CD14-positive monocyte (primary cell): ENCODE measurements at regions not wholly inside any gene's neighbourhood (a gene's known extent, or its start where the extent isn't known, plus 50 kb on each side); places are given as distances from the start of the nearest gene placed in this dataset.

Source experiments
- DNase-seq, 3 donors: peaks; one replicate each; pipeline ENCODE4 v3.0.0-alpha.2; 2011 to 2022
- H2AFZ ChIP-seq: 2 replicates; pipeline ENCODE4 v1.6.0; 2012; ENCODE audit warnings: mild to moderate bottlenecking, low read depth, low read length, inconsistent platforms; ENCODE audit not compliant: insufficient read depth, poor library complexity, severe bottlenecking
- H3K27ac ChIP-seq, 2 donors: 1 replicate in 1 of 2; 2 replicates in 1 of 2; pipeline ENCODE4 v1.5.1; 2012 to 2013; ENCODE audit warnings: low read length in 2 of 2, control low read depth in 1 of 2, inconsistent platforms in 1 of 2, low read depth in 1 of 2, mild to moderate bottlenecking in 1 of 2
- H3K27me3 ChIP-seq, 2 donors: one replicate each; pipeline versions ENCODE4 v1.6.0 to v1.6.1; 2011 to 2013; ENCODE audit warnings: low read length in 2 of 2; ENCODE audit not compliant: control insufficient read depth in 2 of 2, insufficient read depth in 2 of 2
- H3K36me3 ChIP-seq, 2 donors: replicated peaks in 1 of 2; 1 replicate in 1 of 2; 2 replicates in 1 of 2; pipeline versions ENCODE4 v1.5.1 to v1.6.1; 2012 to 2013; ENCODE audit warnings: low read length in 2 of 2, control low read depth in 1 of 2, inconsistent platforms in 1 of 2, mild to moderate bottlenecking in 1 of 2; ENCODE audit not compliant: insufficient read depth in 2 of 2, control insufficient read depth in 1 of 2
- H3K4me1 ChIP-seq, 2 donors: 1 replicate in 1 of 2; 2 replicates in 1 of 2; pipeline versions ENCODE4 v1.5.1 to v1.6.1; 2012 to 2013; ENCODE audit warnings: low read length in 2 of 2, control low read depth in 1 of 2, inconsistent platforms in 1 of 2, mild to moderate bottlenecking in 1 of 2, moderate library complexity in 1 of 2; ENCODE audit not compliant: insufficient read depth in 2 of 2, control insufficient read depth in 1 of 2
- H3K4me2 ChIP-seq: replicated peaks from 2 replicates; pipeline ENCODE3; 2012; ENCODE audit warnings: low read length, moderate library complexity, mild to moderate bottlenecking; ENCODE audit not compliant: poor library complexity, severe bottlenecking; ENCODE audit errors: extremely low read depth
- H3K4me3 ChIP-seq, 3 experiments: fragments of 200-600 bp in 1 of 3; sonication (generic) in 1 of 3; replicated peaks in 1 of 3; 1 replicate in 2 of 3; 2 replicates in 1 of 3; pipeline ENCODE4 v1.5.1; 2011 to 2013; ENCODE audit warnings: low read length in 3 of 3, mild to moderate bottlenecking in 3 of 3, control low read depth in 2 of 3, low read depth in 2 of 3, inconsistent platforms in 1 of 3, moderate library complexity in 1 of 3
- H3K79me2 ChIP-seq: 2 replicates; pipeline ENCODE4 v1.6.0; 2012; ENCODE audit warnings: mild to moderate bottlenecking, control low read depth, inconsistent platforms, low read length, moderate library complexity; ENCODE audit not compliant: insufficient read depth
- H3K9ac ChIP-seq: 2 replicates; pipeline ENCODE4 v1.6.0; 2017; ENCODE audit warnings: low read length, mild to moderate bottlenecking; ENCODE audit not compliant: insufficient read depth, poor library complexity, severe bottlenecking
- H3K9me3 ChIP-seq, 2 donors: replicated peaks in 1 of 2; 1 replicate in 1 of 2; 2 replicates in 1 of 2; pipeline versions ENCODE4 v1.5.1 to v1.6.1; 2012 to 2013; ENCODE audit warnings: low read length in 2 of 2, control low read depth in 1 of 2; ENCODE audit not compliant: control insufficient read depth in 1 of 2, insufficient read depth in 1 of 2
- H4K20me1 ChIP-seq: 2 replicates; pipeline ENCODE4 v1.6.0; 2012; ENCODE audit warnings: mild to moderate bottlenecking, low read length, control low read depth, moderate library complexity; ENCODE audit not compliant: insufficient read depth
- H3K27ac Mint-ChIP-seq, 7 donors: one replicate each; pipeline ENCODE4 v1.8.0; 2020; ENCODE audit warnings: mild to moderate bottlenecking in 7 of 7, mixed read lengths in 7 of 7, moderate library complexity in 6 of 7, inconsistent platforms in 2 of 7
- H3K27me3 Mint-ChIP-seq, 3 donors: one replicate each; pipeline ENCODE4 v1.8.0; 2021 to 2022; ENCODE audit warnings: low read depth in 3 of 3, mild to moderate bottlenecking in 3 of 3, mixed read lengths in 3 of 3, moderate library complexity in 3 of 3, inconsistent platforms in 1 of 3
- H3K36me3 Mint-ChIP-seq, 2 donors: one replicate each; pipeline ENCODE4 v1.8.0; 2020; ENCODE audit warnings: mixed read lengths in 2 of 2, inconsistent platforms in 1 of 2, mild to moderate bottlenecking in 1 of 2
- H3K4me1 Mint-ChIP-seq: one replicate; pipeline ENCODE4 v1.8.0; 2020; ENCODE audit warnings: mild to moderate bottlenecking, mixed read lengths
- H3K4me3 Mint-ChIP-seq, 2 donors: one replicate each; pipeline ENCODE4 v1.8.0; 2020; ENCODE audit warnings: mild to moderate bottlenecking in 2 of 2, mixed read lengths in 2 of 2, moderate library complexity in 1 of 2
- H3K9me3 Mint-ChIP-seq, 7 donors: one replicate each; pipeline ENCODE4 v1.8.0; 2020 to 2022; ENCODE audit warnings: mixed read lengths in 7 of 7, mild to moderate bottlenecking in 6 of 7, moderate library complexity in 6 of 7, inconsistent platforms in 2 of 7
- CTCF ChIP-seq: fragments of 200-600 bp; IDR thresholded peaks from one replicate; pipeline ENCODE4 v1.8.0; 2022; ENCODE audit warnings: antibody characterized with exemption, mild to moderate bottlenecking
- WGBS: methylation state at CpG from one replicate; pipeline ENCODE4 v1.1.5; 2013; ENCODE audit warnings: missing lambda C conversion rate; ENCODE audit not compliant: insufficient coverage; 5-methylcytosine and 5-hydroxymethylcytosine counted together
- intact Hi-C, 2 donors: fragments of 100-400 bp; cut with micrococcal nuclease; formaldehyde crosslinking; loops; one replicate each; pipeline versions ENCODE4 v1.15.0 to v1.15.1; 2023

- Mint-ChIP-seq H3K27ac (no peak overlapping the region), H3K27me3 (peaks cover 2 to 3% (median 3%) of the 10 kb centered on the region in 3 donors), H3K9me3 (peaks cover 9 to 24% (median 20%) of the 10 kb centered on the region in 7 donors), H3K4me3 (no peak overlapping the region), H3K36me3 (no peaks in the 10 kb centered on the region), H3K4me1 (no peaks in the 10 kb centered on the region)
- TF ChIP-seq CTCF: no peak
- Histone ChIP-seq H3K9me3 (peaks cover 10 to 23% of the 10 kb centered on the region in 2 donors), H4K20me1 (no peaks in the 10 kb centered on the region), H3K36me3 (no peaks in the 10 kb centered on the region), H3K4me1 (no peaks in the 10 kb centered on the region), H3K4me2 (no peak overlapping the region), H2AFZ (no peak overlapping the region), H3K27ac (no peak overlapping the region), H3K79me2 (no peaks in the 10 kb centered on the region), H3K4me3 (no peak overlapping the region), H3K27me3 (no peaks in the 10 kb centered on the region), H3K9ac (no peak overlapping the region)
- intact Hi-C loops: no loop called here
- DNase-seq: no peak
- no CpG with 5 or more reads among the region's 9 CpGs for WGBS
Measured at GRCh38 chr11:122187373-122188165, 71.6 kb upstream of the BLID start.

- Mint-ChIP-seq H3K36me3 (no peaks in the 10 kb centered on the region), H3K4me3 (no peak overlapping the region), H3K4me1 (no peaks in the 10 kb centered on the region), H3K9me3 (peaks cover 9 to 24% (median 20%) of the 10 kb centered on the region in 7 donors), H3K27ac (no peak overlapping the region), H3K27me3 (peaks cover 3 to 5% (median 4%) of the 10 kb centered on the region in 3 donors)
- Histone ChIP-seq H3K4me3 (no peak overlapping the region), H3K79me2 (no peaks in the 10 kb centered on the region), H3K4me1 (no peaks in the 10 kb centered on the region), H2AFZ (no peak overlapping the region), H3K27ac (no peak overlapping the region), H3K36me3 (no peaks in the 10 kb centered on the region), H3K4me2 (no peak overlapping the region), H3K9ac (no peak overlapping the region), H4K20me1 (no peaks in the 10 kb centered on the region), H3K9me3 (peaks cover 10 to 23% of the 10 kb centered on the region in 2 donors), H3K27me3 (no peaks in the 10 kb centered on the region)
- DNase-seq: no peak
- WGBS: no CpG with 5 or more reads among the region's 3 CpGs
- no peak for TF ChIP-seq CTCF
- intact Hi-C loops: no loop called here
Measured at GRCh38 chr11:122186439-122187080, 70.5 kb upstream of the BLID start.
